ENCODE measurements at regions not wholly inside any gene's neighbourhood (a gene's known extent, or its start where the extent isn't known, plus 50 kb on each side); places are given as distances from the start of the nearest gene placed in this dataset.
"Not testable (repeated sequence)": the region's sequence is repeated elsewhere in the genome, so short reads cannot be mapped to it uniquely, and the experiment has no call there.

DNA sequence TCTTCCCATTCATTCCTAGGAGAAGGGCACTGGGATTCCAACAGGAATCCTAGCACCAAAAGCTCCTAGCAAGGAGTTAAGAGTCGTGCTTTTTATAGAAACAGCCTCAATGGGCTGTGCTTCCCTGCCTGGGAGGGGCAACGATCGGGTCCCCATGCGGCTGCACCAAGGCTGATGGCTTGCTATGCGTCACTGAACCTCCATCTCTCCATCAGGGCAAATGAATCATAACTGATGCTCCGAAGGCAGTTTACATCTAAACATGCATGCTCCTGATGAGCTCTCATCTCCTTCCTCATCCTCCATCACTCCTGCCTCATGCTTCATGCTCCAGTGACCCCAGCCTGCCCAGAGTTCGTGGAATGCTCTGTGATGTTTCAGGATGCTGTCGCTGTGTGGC is 270.5 kb downstream of the FOXL1 start:
- Histone ChIP-seq H3K4me1 (ENCODE audit: control insufficient read depth, insufficient read depth, low read length) (no peaks in the 10 kb centered on the region), H3K4me3 (ENCODE audit: low read length) (no peak overlapping the region), H3K9me3 (ENCODE audit: control insufficient read depth, insufficient read depth, low read length) (no peaks in the 10 kb centered on the region), H3K36me3 (ENCODE audit: control insufficient read depth, insufficient read depth, low read length) (no peaks in the 10 kb centered on the region), H3K27ac (ENCODE audit: low read length) (no peak overlapping the region), H3K27me3 (ENCODE audit: control insufficient read depth, insufficient read depth, low read length) (no peaks in the 10 kb centered on the region)
- WGBS (ENCODE audit: insufficient coverage, insufficient read length) = no CpG with 5 or more reads among the region's 8 CpGs
- DNase-seq (ENCODE audit: low read depth, low spot score) = no peak

DNA sequence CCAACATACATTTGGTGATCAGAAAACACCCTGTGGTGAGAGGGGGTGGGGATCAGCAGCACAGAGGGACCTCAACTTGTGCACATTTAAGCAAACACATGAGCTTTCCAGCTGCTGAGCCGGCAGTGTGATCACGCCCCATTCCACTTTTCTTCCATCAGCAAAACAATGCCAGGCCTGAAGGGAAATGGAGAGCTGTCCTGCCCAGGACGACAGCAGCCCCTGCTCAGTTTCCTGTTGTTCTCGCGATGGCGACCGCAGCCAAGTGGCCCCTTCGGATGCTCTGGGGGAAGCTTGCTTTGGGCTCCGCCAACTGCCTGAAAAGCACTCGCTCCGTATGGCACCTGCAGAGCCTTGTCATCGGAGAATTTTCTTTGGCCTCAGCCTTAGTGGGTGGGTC is 272.3 kb downstream of the FOXL1 start:
- Histone ChIP-seq H3K4me3 (ENCODE audit: low read length) (no peak overlapping the region), H3K27ac (ENCODE audit: low read length) (no peak overlapping the region), H3K27me3 (ENCODE audit: control insufficient read depth, insufficient read depth, low read length) (no peaks in the 10 kb centered on the region), H3K9me3 (ENCODE audit: control insufficient read depth, insufficient read depth, low read length) (no peaks in the 10 kb centered on the region), H3K36me3 (ENCODE audit: control insufficient read depth, insufficient read depth, low read length) (no peaks in the 10 kb centered on the region), H3K4me1 (ENCODE audit: control insufficient read depth, insufficient read depth, low read length) (no peaks in the 10 kb centered on the region)
- WGBS (ENCODE audit: insufficient coverage, insufficient read length) = no CpG with 5 or more reads among the region's 12 CpGs
- no peak for DNase-seq (ENCODE audit: low read depth, low spot score)

DNA sequence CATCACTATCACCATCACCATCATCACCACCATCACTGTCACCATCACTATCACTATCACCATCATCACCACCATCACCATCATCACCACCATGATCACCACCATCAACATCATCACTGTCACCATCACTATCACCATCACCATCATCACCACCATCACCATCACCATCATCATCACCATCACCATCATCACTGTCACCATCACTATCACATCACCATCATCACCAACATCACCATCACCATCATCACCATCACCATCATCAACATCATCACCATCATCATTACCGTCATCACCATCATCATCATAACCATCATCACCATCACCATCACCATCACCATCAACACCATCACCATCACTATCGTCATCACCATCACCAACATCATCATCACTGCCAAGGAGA is 273.8 kb downstream of the FOXL1 start:
- WGBS (ENCODE audit: insufficient coverage, insufficient read length) = 100% methylated on average over 2 of the region's 2 CpGs

DNA sequence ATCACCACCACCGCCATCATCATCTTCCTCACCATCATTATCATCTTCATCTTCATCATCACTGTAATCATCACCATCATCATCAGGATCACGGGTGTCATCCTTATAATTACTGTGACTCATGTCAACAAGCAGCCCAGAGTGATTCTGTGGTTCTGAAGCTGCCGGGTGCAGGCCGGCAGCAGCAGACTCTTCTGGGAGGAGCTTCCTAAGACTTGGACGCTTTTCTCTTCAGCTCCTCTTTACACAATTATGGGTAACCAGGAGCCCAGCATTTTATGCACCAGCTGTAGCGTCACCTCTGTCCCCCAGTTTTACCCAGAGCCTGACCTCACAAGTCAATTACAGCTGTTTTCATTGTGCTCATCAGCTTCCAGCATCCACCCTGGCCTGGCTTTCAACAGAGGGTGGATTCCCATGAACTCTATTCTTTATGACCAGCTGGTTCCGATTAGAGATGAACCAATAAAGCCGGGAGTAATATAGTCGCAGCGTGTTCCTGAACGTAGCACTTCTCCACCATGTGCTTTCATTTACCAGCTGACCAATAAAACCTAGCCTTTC is 275.8 kb downstream of the FOXL1 start:
- 100% methylated on average over 1 of the region's 11 CpGs for WGBS (ENCODE audit: insufficient coverage, insufficient read length)
- no peaks in the 10 kb centered on the region for H3K27me3 ChIP-seq (ENCODE audit: control insufficient read depth, insufficient read depth, low read length)
- H3K4me3 ChIP-seq (ENCODE audit: low read length) = no peak overlapping the region
- H3K27ac ChIP-seq (ENCODE audit: low read length) = no peak overlapping the region
- no peaks in the 10 kb centered on the region for H3K9me3 ChIP-seq (ENCODE audit: control insufficient read depth, insufficient read depth, low read length)
- H3K36me3 ChIP-seq (ENCODE audit: control insufficient read depth, insufficient read depth, low read length) = no peaks in the 10 kb centered on the region
- no peaks in the 10 kb centered on the region for H3K4me1 ChIP-seq (ENCODE audit: control insufficient read depth, insufficient read depth, low read length)
- DNase-seq (ENCODE audit: low read depth, low spot score) = no peak

More for the DNA sequence above, 273.8 kb downstream of the FOXL1 start:
- Histone ChIP-seq H3K36me3 (ENCODE audit: control insufficient read depth, insufficient read depth, low read length) (no peaks in the 10 kb centered on the region), H3K27ac (ENCODE audit: low read length) (no peak overlapping the region), H3K4me3 (ENCODE audit: low read length) (no peak overlapping the region), H3K9me3 (ENCODE audit: control insufficient read depth, insufficient read depth, low read length) (no peaks in the 10 kb centered on the region), H3K4me1 (ENCODE audit: control insufficient read depth, insufficient read depth, low read length) (no peaks in the 10 kb centered on the region), H3K27me3 (ENCODE audit: control insufficient read depth, insufficient read depth, low read length) (no peaks in the 10 kb centered on the region)
- no peak for DNase-seq (ENCODE audit: low read depth, low spot score)

DNA sequence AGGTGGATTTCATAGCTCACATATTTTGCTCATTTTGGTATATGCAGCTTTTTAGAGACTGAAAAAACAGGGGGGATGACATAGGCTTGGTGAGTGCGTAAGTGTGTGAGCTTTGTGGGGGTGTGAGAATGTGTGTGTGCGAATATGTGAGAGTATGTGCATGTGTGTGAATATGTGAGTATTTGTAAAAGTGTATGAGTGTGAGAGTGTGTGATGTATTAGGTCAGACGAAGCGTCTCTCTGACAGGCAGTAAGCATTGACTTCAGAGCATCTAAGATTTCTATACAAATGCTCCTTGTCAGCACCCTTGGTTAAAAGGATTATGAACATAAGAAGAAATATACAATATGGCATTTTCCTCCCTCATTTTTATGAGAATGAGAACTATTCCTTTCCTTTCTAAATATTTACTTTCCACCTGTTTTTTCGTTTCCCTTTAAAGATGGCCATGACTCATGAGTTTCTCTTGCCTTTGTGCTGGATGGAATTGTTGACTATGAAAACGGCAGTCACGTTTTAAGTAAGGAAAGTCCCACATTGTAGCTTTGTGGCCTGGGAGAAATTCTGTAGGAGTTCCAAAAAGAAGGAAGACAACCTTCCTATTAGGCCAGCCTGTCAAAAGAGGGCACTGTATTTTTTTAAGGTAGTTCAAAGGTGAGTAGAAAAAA is 276.4 kb downstream of the FOXL1 start:
- Histone ChIP-seq H3K36me3 (ENCODE audit: control insufficient read depth, insufficient read depth, low read length) (no peaks in the 10 kb centered on the region), H3K27me3 (ENCODE audit: control insufficient read depth, insufficient read depth, low read length) (no peaks in the 10 kb centered on the region), H3K27ac (ENCODE audit: low read length) (no peak overlapping the region), H3K4me3 (ENCODE audit: low read length) (no peak overlapping the region), H3K9me3 (ENCODE audit: control insufficient read depth, insufficient read depth, low read length) (no peaks in the 10 kb centered on the region), H3K4me1 (ENCODE audit: control insufficient read depth, insufficient read depth, low read length) (no peaks in the 10 kb centered on the region)
- WGBS (ENCODE audit: insufficient coverage, insufficient read length) = 100% methylated on average over 2 of the region's 7 CpGs
- DNase-seq (ENCODE audit: low read depth, low spot score) = no peak

DNA sequence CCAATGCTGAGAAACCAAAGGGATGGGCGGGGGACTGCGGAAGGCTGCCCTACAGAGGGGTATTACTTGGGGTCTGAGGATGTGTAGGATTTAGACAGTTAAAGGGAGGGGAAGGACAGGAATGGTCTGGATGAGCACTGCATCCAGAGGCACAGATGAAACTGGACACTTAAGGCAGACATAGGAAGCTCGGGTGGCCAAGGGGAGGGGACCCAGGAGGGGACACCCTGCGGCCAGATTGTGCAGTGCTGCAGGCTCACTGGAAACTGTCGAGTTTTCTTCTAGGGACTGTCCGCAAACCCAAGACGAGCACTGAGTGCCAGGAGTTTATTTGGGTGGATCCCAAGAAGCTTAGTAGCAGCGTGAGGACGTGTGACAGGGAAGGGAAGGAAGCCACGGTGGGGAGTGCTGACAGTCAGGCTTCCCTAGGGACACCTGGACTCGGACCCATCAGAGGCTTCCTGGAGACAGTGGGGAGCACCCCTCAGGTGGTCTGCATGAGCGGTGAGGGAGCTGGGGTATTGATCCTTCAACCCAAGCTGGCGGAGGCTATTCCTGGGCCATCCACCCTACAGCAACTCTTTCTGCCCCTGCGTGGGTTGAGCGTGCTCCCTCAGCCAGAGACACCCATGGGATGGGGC is 278.7 kb downstream of the FOXL1 start:
- H3K27me3 ChIP-seq (ENCODE audit: control insufficient read depth, insufficient read depth, low read length) = no peaks in the 10 kb centered on the region
- DNase-seq (ENCODE audit: low read depth, low spot score) = no peak
- no peaks in the 10 kb centered on the region for H3K9me3 ChIP-seq (ENCODE audit: control insufficient read depth, insufficient read depth, low read length)
- H3K4me3 ChIP-seq (ENCODE audit: low read length) = no peak overlapping the region
- H3K27ac ChIP-seq (ENCODE audit: low read length) = no peak overlapping the region
- WGBS (ENCODE audit: insufficient coverage, insufficient read length) = no CpG with 5 or more reads among the region's 15 CpGs
- no peaks in the 10 kb centered on the region for H3K36me3 ChIP-seq (ENCODE audit: control insufficient read depth, insufficient read depth, low read length)
- no peaks in the 10 kb centered on the region for H3K4me1 ChIP-seq (ENCODE audit: control insufficient read depth, insufficient read depth, low read length)

DNA sequence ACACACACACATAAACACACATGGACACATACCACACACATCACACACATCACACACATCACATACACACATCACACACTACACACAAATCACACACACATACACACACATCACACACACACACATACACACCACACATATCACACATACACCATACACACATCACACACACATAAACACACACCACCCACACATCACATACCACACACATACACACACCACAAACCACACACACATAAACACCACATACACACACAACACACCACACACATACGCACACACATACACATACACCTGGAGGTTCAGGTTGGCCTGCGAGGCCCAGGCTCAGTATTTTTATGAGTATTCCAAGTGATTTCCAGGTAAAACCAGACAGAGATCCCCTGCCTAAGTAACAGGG is 279.5 kb downstream of the FOXL1 start:
- no peaks in the 10 kb centered on the region for H3K9me3 ChIP-seq (ENCODE audit: control insufficient read depth, insufficient read depth, low read length)
- no peak overlapping the region for H3K4me3 ChIP-seq (ENCODE audit: low read length)
- no peak for DNase-seq (ENCODE audit: low read depth, low spot score)
- no peaks in the 10 kb centered on the region for H3K27me3 ChIP-seq (ENCODE audit: control insufficient read depth, insufficient read depth, low read length)
- H3K36me3 ChIP-seq (ENCODE audit: control insufficient read depth, insufficient read depth, low read length) = no peaks in the 10 kb centered on the region
- WGBS (ENCODE audit: insufficient coverage, insufficient read length) = 100% methylated on average over 1 of the region's 2 CpGs
- no peak overlapping the region for H3K27ac ChIP-seq (ENCODE audit: low read length)
- no peaks in the 10 kb centered on the region for H3K4me1 ChIP-seq (ENCODE audit: control insufficient read depth, insufficient read depth, low read length)

DNA sequence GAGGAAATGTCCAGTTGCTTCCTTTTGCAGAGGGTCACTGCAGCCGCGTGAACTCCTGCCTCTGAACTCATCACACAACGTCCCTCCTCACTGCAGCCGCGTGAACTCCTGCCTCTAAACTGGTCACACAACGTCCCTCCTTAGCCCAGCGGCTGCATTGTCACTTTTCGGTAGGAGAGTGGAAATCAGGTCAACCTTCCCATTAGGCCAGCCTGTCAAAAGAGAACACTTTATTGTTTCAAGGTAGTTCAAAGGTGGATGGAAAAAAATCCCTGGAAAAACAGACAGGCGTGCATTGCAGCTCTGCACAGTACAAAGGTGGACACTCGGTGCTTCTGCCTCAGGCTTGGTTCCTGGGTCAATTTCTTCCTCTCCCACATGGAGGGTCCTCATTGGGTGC is 280.2 kb downstream of the FOXL1 start:
- no peak overlapping the region for H3K4me3 ChIP-seq (ENCODE audit: low read length)
- DNase-seq (ENCODE audit: low read depth, low spot score) = no peak
- no peak overlapping the region for H3K27ac ChIP-seq (ENCODE audit: low read length)
- no peaks in the 10 kb centered on the region for H3K27me3 ChIP-seq (ENCODE audit: control insufficient read depth, insufficient read depth, low read length)
- no peaks in the 10 kb centered on the region for H3K9me3 ChIP-seq (ENCODE audit: control insufficient read depth, insufficient read depth, low read length)
- no peaks in the 10 kb centered on the region for H3K4me1 ChIP-seq (ENCODE audit: control insufficient read depth, insufficient read depth, low read length)
- no CpG with 5 or more reads among the region's 10 CpGs for WGBS (ENCODE audit: insufficient coverage, insufficient read length)
- no peaks in the 10 kb centered on the region for H3K36me3 ChIP-seq (ENCODE audit: control insufficient read depth, insufficient read depth, low read length)

DNA sequence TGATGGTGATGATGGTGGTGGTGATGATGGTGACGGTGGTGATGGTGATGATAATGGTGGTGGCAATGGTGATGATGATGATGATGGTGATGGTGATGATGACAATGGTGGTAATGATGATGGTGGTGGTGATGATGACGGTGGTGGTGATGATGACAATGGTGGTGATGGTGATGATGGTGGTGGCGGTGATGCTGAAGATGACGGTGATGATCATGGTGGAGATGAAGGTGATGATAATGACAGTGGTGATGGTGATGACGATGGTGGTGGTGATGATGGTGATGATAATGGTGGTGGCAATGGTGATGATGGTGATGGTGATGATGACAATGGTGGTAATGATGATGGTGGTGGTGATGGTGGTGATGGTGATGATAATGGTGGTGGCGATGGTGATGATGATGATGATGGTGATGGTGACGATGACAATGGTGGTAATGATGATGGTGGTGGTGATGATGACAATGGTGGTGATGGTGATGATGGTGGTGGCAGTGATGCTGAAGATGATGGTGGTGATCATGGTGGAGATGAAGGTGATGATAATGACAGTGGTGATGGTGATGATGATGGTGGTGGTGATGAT is 283.0 kb downstream of the FOXL1 start:
- not testable (repeated sequence) for H3K27ac ChIP-seq (ENCODE audit: low read length); DNase-seq (ENCODE audit: low read depth, low spot score); H3K4me1 ChIP-seq (ENCODE audit: control insufficient read depth, insufficient read depth, low read length); H3K4me3 ChIP-seq (ENCODE audit: low read length); H3K9me3 ChIP-seq (ENCODE audit: control insufficient read depth, insufficient read depth, low read length); H3K27me3 ChIP-seq (ENCODE audit: control insufficient read depth, insufficient read depth, low read length); H3K36me3 ChIP-seq (ENCODE audit: control insufficient read depth, insufficient read depth, low read length)
- WGBS (ENCODE audit: insufficient coverage, insufficient read length) = no CpG with 5 or more reads among the region's 7 CpGs

DNA sequence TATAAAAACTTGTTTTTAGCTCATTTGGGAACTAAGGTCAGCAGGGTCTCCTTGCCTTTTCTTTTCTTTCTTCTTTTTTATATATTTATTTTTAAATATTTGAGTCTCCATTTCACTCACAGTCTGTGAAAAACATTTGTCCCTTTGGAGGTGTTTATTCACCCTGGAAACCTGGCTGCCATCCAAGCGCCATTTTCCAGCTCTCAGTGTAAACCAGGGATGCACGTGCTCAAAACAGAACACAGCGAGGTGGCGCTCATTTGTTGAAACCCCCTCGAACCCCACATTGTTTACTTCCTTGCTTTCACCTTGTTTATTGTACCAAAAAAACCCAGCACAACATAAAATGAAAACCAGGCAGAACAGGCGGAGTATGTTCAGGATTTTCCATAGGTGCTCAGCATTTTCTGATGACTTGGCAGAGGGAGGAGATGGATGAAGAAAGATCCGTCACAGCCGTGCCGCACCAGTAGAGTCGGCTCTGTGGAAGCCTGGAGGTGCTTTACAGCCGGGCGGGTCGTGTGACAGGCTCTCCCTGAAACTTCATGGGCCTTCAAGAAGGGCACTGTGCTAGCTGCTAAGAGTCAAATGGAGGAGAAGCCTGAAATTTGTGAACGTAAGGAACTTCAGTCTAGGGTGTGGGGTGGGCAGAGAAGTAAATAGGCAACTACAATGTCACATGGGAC is 284.4 kb downstream of the FOXL1 start:
- Histone ChIP-seq H3K4me3 (ENCODE audit: low read length) (no peak overlapping the region), H3K27ac (ENCODE audit: low read length) (no peak overlapping the region), H3K9me3 (ENCODE audit: control insufficient read depth, insufficient read depth, low read length) (no peaks in the 10 kb centered on the region), H3K27me3 (ENCODE audit: control insufficient read depth, insufficient read depth, low read length) (no peaks in the 10 kb centered on the region), H3K4me1 (ENCODE audit: control insufficient read depth, insufficient read depth, low read length) (no peaks in the 10 kb centered on the region), H3K36me3 (ENCODE audit: control insufficient read depth, insufficient read depth, low read length) (no peaks in the 10 kb centered on the region)
- DNase-seq (ENCODE audit: low read depth, low spot score) = no peak
- WGBS (ENCODE audit: insufficient coverage, insufficient read length) = no CpG with 5 or more reads among the region's 14 CpGs

Data from iPS DF 6.9 (cell line).